ENCODE measurements at regions not wholly inside any gene's neighbourhood (a gene's known extent, or its start where the extent isn't known, plus 50 kb on each side); places are given as distances from the start of the nearest gene placed in this dataset.
"Not testable (repeated sequence)": the region's sequence is repeated elsewhere in the genome, so short reads cannot be mapped to it uniquely, and the experiment has no call there.

DNA sequence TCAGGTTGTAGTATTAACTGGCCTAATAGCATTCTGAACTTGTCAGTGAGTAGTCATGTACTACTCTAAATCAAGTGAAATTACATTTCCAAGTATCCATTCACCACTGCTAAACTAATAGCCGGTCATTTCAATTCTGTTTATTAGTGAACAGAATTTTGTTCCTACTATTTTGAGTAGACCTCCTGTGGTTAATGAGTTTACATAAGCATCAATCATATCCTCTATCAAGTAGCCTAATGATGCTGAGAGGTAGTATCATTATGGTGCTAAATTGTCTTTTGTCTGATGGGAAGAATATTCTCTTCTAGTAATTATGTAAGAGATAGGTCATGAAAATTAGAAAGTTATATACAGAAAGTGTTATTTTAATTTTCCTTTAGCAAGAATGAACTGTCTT lies 602.8 kb downstream of the KCNT2 start:
- no peak for TF ChIP-seq CTCF (IDR thresholded peaks at IDR 0.05)
- Mint-ChIP-seq H3K36me3 (ENCODE audit: low read depth) (no peaks in the 10 kb centered on the region), H3K4me1 (no peaks in the 10 kb centered on the region), H3K9me3 (no peaks in the 10 kb centered on the region), H3K4me3 (no peak overlapping the region), H3K27me3 (ENCODE audit: low read depth, poor library complexity) (no peaks in the 10 kb centered on the region), H3K27ac (no peak overlapping the region)
- DNase-seq, result no peak

- not testable (repeated sequence) for H3K4me1 Mint-ChIP-seq; H3K4me3 Mint-ChIP-seq; H3K27ac Mint-ChIP-seq; DNase-seq; H3K36me3 Mint-ChIP-seq (ENCODE audit: low read depth); H3K9me3 Mint-ChIP-seq; H3K27me3 Mint-ChIP-seq (ENCODE audit: low read depth, poor library complexity)
Measured at GRCh38 chr1:196004388-196004787, 603.9 kb downstream of the KCNT2 start.

- H3K27ac Mint-ChIP-seq, result no peak overlapping the region
- TF ChIP-seq CTCF (IDR thresholded peaks at IDR 0.05), result no peak
Measured at GRCh38 chr1:196002906-196003305, 605.3 kb downstream of the KCNT2 start.

DNA sequence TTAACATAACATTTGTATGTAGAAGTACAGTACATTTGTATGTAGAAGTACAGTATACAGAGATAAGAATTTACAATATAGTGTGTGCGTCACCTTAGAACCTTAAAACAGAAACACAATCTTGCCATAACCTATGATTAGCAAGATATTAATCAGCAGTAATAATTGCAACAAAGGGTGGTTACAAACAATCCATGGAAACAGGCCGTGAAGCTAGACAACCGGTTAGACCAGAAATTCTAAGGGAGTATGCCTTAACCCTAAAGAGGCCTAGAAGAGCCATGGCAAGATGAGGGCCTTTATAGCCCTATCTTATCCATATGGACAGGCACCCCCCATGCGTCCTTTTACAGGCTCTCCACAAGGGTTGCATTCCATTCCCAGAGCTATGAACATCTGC lies 605.9 kb downstream of the KCNT2 start:
- DNase-seq; H3K27me3 Mint-ChIP-seq (ENCODE audit: low read depth, poor library complexity); H3K4me1 Mint-ChIP-seq; H3K27ac Mint-ChIP-seq; H3K4me3 Mint-ChIP-seq; H3K9me3 Mint-ChIP-seq; H3K36me3 Mint-ChIP-seq (ENCODE audit: low read depth): not testable (repeated sequence)

More at GRCh38 chr1:196002906-196003305, 605.3 kb downstream of the KCNT2 start:
- Mint-ChIP-seq H3K4me1 (no peaks in the 10 kb centered on the region), H3K27me3 (ENCODE audit: low read depth, poor library complexity) (no peaks in the 10 kb centered on the region), H3K36me3 (ENCODE audit: low read depth) (no peaks in the 10 kb centered on the region), H3K9me3 (no peaks in the 10 kb centered on the region), H3K4me3 (no peak overlapping the region)
- DNase-seq, result no peak

DNA sequence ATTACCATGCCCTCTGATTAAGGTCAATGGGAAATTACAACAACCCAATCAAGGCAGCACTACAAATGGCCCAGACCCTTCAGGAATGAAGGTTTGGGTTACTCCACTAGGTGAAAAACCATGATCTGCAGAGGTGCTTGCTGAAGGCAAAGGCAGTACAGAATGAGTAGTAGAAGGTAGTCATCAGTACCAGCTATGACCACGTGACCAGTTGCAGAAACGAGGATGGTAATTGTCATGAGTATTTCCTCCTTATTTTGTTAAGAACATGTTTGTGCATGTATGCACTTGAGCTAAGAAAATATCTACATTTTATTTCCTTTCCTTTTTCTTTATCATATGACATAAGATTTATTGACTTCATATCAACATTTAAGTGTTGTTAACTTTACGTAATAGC lies 607.1 kb downstream of the KCNT2 start:
- Mint-ChIP-seq H3K36me3 (ENCODE audit: low read depth) (no peaks in the 10 kb centered on the region), H3K4me1 (no peaks in the 10 kb centered on the region), H3K4me3 (no peak overlapping the region), H3K27me3 (ENCODE audit: low read depth, poor library complexity) (no peaks in the 10 kb centered on the region), H3K9me3 (no peaks in the 10 kb centered on the region), H3K27ac (no peak overlapping the region)
- no peak for DNase-seq
- no peak for TF ChIP-seq CTCF (IDR thresholded peaks at IDR 0.05)

- TF ChIP-seq CTCF (IDR thresholded peaks at IDR 0.05), result no peak
- H3K9me3 Mint-ChIP-seq, result no peaks in the 10 kb centered on the region
- no peak overlapping the region for H3K27ac Mint-ChIP-seq
- H3K36me3 Mint-ChIP-seq (ENCODE audit: low read depth), result no peaks in the 10 kb centered on the region
- H3K4me1 Mint-ChIP-seq, result no peaks in the 10 kb centered on the region
- no peak for DNase-seq
- H3K27me3 Mint-ChIP-seq (ENCODE audit: low read depth, poor library complexity), result no peaks in the 10 kb centered on the region
- H3K4me3 Mint-ChIP-seq, result no peak overlapping the region
Measured at GRCh38 chr1:195999022-195999421, 609.2 kb downstream of the KCNT2 start.

DNA sequence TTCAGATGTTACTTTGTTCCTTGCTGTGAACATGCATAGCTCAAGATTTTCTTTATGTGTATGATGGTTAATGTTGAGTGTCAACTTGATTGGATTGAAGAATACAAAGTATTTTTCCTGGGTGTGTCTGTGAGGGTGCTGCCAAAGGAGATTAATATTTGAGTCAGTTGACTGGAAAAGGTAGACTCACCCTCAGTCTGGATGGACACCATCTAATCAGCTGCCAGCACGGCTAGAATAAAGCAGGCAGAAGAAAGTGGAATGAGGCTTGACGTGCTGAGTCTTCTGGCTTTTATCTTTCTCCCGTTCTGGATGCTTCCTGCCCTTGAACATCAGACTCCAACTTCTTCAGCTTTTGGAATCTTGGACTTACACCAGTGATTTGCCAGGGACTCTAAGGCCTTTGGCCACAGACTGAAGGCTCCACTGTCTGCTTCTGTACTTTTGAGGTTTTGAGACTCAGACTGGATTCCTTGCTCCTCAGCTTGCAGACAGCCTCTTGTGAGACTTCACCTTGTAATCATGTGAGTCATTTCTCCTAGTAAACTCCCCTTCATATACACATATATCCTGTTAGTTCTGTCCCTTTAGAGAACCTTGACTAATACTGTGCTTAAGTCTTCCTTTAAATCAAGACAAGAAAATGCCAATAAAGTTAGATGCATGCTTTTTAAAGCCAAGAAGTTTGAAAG lies 626.6 kb downstream of the KCNT2 start:
- Mint-ChIP-seq H3K36me3 (ENCODE audit: low read depth) (no peaks in the 10 kb centered on the region), H3K27ac (no peak overlapping the region), H3K27me3 (ENCODE audit: low read depth, poor library complexity) (no peaks in the 10 kb centered on the region), H3K4me1 (no peaks in the 10 kb centered on the region), H3K9me3 (no peaks in the 10 kb centered on the region), H3K4me3 (no peak overlapping the region)
- no peak for DNase-seq
- TF ChIP-seq CTCF (IDR thresholded peaks at IDR 0.05), result no peak
